ENCODE measurements at regions not wholly inside any gene's neighbourhood (a gene's known extent, or its start where the extent isn't known, plus 50 kb on each side); places are given as distances from the start of the nearest gene placed in this dataset.
"Not testable (repeated sequence)": the region's sequence is repeated elsewhere in the genome, so short reads cannot be mapped to it uniquely, and the experiment has no call there.

- no peak for DNase-seq
Measured at GRCh38 chr21:17101696-17102095, 411.1 kb upstream of the CXADR start.

DNA sequence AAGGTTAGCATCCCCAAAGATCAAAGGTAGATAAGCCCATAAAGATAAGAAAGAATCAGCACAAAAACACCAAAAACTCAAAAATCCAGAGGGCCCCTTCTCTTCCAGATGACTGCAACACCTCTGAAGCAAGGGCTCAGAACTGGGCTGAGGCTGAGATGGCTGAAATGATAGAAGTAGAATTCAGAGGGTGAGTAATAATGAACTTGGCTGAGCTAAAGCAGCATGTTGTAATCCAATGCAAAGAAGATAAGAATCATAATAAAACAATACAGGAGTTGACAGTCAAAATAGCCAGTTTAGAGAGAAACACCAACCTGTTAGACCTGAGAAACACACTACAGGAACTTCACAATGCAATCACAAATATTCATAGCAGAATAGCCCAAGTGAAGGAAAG lies 406.9 kb upstream of the CXADR start:
- DNase-seq: no peak

DNA sequence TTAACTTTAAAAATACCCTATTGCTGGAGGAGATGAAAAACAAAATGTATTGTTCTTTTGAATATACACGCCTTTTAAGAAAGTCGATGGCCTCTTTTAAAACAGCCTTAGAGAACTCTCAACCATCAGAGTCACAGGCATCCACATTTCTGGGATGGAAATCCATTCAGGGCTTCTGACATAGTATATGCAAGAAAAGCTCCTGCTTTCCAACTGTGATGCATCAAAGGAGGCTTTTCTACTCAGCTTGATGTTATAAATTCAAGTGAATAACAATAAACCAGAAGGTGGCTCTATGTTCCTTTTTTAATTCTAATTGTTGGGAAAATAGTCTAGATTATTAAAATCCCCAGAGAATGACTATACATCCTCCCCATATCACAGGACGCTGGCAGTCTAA lies 398.8 kb upstream of the CXADR start:
- DNase-seq: no peak

DNA sequence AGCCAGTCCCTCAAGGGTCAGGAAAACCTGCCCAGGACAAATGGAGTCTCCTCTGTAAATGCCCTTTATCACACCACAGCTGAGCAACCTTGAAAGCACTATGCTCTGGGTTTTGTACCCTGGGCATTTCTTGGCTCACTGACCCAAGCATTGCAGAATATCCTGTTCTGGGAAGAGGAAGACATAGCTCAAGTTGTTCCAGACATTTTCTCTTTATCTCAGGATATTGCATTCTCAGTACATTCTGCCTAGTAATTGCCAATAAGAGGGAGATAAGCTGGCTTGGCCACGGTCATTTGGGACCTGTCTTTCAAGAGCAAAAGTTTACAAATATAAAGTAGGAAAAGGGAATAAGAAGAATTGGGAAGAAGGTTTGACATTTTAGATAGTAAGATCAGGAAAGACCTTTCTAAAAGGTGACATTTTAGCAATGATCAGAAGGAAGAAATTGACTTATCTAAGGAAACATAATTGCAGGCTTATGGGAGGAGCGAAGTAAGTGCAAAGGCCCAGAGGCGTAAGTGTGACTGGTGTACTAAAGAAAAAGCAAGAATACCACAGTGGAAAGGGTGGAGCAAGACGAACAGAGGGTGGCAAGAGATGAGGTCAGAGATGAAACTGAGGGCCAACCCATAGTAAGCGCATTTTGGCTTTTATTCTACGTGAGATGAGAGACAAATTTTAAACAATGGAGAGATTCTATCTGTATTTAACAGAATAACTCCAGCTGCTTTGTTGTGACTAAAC lies 394.0 kb upstream of the CXADR start:
- DNase-seq: no peak

DNA sequence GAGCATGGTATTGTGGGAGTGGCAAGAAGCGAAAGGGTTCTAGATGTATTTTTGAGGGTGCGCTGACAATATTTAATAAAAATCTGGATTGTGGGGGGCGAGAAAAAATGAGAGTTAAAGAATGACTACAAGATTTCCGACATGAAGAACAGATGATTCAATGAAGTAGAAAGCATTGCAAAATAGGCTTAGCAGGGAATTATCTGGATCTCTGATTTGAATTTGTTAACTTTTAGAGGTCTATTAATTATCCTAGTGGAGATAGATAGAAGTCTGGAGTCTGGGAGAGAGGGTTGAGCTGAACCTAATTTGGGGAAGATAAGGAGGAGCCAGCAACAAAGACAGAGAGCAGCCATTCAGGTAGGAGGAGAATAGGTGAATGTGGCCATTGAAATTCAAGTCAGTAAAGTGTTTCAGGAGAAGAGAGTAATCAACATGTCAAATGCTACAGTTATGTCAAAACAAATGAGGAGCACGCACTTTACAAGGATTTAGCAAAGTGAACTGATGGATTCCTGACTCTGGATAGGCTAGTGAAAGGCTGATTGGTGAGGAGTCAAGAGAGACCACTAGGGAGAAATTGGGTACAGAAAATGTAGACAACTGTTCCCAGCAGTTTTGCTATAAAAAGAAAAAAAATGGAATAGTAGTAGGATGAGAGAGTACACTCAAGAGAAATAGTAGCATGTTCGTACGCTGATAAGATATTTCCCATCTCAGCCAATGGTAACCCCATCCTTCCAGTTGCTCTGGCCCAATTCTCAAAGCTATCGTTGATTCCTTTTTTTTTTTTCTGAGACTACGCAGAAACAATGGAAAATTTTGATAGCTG lies 393.2 kb upstream of the CXADR start:
- no peak for DNase-seq

- DNase-seq: not testable (repeated sequence)
Measured at GRCh38 chr21:17127395-17127794, 385.4 kb upstream of the CXADR start.

DNA sequence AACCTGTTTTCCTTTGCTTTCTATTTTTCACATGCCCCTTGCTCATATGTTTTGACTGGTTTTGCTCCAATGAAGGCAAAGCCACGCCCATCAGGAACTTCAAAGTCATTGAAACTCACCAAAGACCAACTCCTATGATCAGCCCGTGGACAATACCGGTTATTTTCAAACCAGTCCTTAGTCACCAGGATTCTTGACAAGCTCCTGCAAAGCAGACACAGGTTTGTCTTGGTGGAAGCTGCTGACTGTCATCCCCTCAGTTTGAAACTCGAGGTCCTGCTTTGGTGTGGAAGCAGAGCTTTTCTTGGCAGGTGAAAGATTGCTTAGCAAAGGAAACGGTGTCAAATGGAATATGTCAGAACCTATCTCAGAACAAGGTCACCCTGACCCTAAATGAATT lies 384.7 kb upstream of the CXADR start:
- DNase-seq: no peak

DNA sequence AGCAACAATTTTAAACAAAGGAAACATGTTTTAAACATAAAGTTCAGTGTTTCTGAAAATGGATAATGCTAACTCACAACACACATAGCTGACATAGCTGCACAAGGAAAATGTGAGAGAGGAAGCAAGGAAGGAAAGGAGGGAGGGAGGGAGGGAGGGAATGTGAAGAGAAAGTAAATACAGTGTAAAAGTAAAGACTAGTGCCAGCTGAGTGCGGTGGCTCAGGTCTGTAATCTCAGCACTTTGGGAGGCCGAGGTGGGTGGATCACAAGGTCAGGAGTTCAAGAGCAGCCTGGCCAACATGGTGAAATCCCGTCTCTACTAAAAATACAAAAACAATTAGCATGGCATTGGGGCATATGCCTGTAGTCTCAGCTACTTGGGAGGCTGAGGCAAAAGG lies 373.7 kb upstream of the CXADR start:
- DNase-seq: not testable (repeated sequence)

- DNase-seq: no peak
Measured at GRCh38 chr21:17139696-17140095, 373.1 kb upstream of the CXADR start.

- DNase-seq: no peak
Measured at GRCh38 chr21:17146426-17146825, 366.4 kb upstream of the CXADR start.

GRCh38 chr21:17159697-17160096 lies 353.1 kb upstream of the CXADR start:
- no peak for DNase-seq

DNA sequence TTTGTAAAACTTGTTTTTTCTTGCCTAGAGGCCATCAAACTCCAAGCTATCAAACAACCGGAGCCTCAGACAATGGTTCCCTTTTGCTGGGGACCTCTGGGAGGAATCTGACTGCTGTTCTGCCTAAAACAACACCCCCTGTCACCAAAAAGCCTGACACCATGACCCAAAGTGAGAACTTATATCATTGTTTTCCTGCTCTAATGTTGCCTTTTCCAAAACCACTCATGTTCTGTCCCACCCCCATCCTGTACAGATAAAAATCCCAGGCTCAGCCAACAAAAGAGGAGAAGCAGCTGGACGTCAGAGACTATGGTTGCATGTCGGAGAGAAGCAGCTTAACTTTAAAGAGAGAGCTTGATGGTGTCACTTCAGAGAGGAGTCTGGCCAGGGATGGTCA lies 327.2 kb upstream of the CXADR start:
- DNase-seq: no peak

GRCh38 chr21:17189963-17190362 lies 322.9 kb upstream of the CXADR start:
- DNase-seq: no peak

GRCh38 chr21:17191346-17191993 lies 321.4 kb upstream of the CXADR start:
- DNase-seq: no peak

- no peak for DNase-seq
Measured at GRCh38 chr21:17195351-17195750, 317.5 kb upstream of the CXADR start.

- no peak for DNase-seq
Measured at GRCh38 chr21:17195976-17196375, 316.9 kb upstream of the CXADR start.

DNA sequence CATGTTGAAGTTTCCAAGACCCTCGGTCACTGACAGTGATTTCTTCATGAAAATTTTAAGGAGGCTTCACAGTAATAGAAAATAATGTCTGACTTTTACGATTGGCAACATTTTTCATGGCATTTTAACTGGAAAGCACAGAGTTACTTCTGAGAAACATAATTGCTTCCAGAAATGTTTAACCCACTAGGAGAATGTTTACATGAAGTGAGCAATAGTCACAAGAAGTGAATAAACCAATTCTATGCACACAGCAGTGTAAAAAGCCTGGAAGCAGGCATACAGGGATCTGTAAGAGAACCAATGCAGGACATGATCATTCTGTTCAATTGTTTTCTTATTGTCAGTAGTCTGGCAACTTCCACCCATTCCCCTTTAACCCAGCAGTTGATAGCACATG lies 316.2 kb upstream of the CXADR start:
- no peak for DNase-seq

DNA sequence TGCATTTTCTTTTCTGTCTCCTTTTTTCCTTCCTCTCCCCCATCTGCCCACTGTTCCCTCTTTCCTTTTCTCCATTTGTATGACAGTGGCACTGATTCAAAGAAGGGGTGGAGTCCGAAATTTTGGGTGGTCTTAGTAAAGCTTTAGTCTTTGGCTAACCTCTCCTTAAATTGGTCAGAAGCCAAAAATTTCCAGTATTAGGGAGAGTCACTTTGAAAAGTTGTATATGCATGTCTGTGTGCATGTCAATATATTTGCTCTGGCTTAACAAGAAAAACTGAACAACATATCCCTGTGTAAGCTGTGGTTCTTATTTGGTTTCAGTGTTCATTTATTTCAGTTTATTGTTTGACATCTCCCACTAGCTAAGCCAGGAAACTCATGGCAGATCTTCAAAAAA lies 314.8 kb upstream of the CXADR start:
- DNase-seq: no peak

- DNase-seq: no peak
Measured at GRCh38 chr21:17200250-17200649, 312.6 kb upstream of the CXADR start.

GRCh38 chr21:17201741-17202260 lies 311.0 kb upstream of the CXADR start:
- DNase-seq: no peak

DNA sequence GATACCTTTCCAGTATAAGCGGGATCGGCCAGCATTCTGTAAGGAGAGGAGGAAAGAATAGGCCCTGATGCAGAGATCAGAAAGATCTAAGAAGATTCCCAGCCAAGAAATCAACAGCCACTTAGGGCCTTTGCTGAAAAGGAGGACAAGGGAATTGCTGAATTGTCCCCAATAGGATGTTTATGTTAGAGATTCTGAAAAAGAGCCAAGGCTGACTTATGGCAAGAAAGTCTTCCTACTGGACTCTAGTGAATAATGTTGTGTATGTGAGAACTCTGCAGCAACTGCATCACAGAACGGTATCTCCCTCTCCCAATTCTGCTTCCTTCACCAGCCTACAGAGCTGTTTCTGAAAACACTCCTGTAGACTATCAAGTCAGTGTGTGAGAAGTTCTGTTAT lies 298.0 kb upstream of the CXADR start:
- no peak for DNase-seq

DNA sequence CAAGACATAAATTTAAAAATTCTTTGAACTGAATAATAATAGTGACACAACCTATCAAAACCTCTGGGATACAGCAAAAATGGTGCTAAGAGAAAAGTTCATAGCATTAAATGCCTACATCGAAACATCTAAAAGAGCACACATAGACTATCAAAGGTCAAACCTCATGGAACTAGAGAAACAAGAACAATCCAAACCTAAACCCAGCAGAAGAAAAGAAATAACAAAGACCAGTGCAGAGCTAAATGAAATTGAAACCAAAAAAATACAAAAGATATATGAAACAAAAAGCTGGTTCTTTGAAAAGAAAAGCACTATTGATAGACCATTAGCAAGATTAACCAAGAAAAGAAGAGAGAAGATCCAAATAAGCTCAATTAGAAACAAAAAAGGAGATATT lies 293.8 kb upstream of the CXADR start:
- not testable (repeated sequence) for DNase-seq

DNA sequence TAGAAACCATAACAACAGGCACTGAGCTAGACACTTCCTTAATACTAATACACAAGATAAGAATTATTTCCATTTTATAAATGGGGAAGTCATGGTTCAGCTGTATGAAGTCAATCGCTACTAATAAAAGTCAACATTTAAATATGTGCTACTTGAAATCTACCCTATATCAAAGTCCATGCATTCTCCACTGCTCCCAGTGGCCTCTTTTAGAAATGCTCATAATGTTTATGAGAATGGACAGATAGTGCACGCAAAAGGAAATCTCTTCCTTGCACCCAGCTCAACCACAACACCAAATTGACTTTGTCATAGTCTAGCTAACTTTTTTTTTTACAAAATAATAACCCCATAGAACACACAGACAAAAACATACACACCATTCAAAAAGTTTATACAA lies 281.7 kb upstream of the CXADR start:
- no peak for DNase-seq

DNA sequence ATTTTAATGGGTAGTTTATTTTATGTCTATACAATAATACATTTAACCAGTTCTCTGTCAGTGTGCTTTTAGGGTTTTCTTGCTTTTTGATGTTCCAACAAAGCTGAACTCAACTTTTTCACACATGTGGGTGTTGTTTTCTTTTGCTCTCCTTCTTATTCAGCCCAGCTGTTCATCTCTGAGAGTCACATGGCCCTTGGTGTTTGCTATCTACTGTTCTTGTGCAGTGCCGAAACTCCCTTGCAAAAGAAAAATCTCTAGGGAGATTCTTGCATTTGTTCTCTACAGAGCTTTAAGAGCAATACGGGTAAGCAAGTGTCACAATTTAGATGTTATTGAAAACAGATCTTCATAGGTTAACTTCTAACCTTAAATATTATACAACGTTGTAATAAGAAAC lies 281.1 kb upstream of the CXADR start:
- no peak for DNase-seq
